22Rv1 (cell line): ENCODE measurements at regions not wholly inside any gene's neighbourhood (a gene's known extent, or its start where the extent isn't known, plus 50 kb on each side); places are given as distances from the start of the nearest gene placed in this dataset.
"Not testable (repeated sequence)": the region's sequence is repeated elsewhere in the genome, so short reads cannot be mapped to it uniquely, and the experiment has no call there.

Experiments
- H3K27ac ChIP-seq: fragments of 450-650 bp; 2 replicates; pipeline ENCODE4 v1.5.1; 2017
- ZFX ChIP-seq: fragments of 450-650 bp; IDR thresholded peaks from 2 replicates; pipeline ENCODE4 v1.6.1; 2017; ENCODE audit warnings: antibody characterized with exemption, borderline replicate concordance
- TF ChIP-seq, protein P1 (sequence below): fragments of 450-650 bp; IDR thresholded peaks from 2 replicates; pipeline ENCODE4 v1.5.1; 2017; ENCODE audit warnings: mild to moderate bottlenecking

DNA sequence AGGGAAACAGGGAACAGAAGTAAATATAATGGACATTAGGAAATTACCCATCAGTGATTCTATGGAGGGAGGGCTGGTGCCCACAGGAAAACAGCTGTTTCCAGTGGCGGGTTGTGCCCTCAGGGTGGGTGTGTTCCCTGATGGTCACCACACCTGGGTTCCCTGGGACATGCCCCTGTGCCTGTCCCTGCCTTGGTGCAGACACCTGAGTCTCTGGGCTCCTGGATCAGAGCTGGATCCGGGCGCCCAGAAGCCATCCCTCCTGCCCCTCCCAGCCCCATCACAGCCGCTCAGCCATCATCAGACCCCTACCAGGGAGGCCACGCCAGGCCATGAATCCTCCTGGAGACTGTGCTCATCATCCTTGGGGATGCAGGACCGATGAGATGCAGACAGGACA is 307.2 kb upstream of the SFSWAP start:
- no peak for TF ChIP-seq ZFX
- no peak overlapping the region for H3K27ac ChIP-seq

DNA sequence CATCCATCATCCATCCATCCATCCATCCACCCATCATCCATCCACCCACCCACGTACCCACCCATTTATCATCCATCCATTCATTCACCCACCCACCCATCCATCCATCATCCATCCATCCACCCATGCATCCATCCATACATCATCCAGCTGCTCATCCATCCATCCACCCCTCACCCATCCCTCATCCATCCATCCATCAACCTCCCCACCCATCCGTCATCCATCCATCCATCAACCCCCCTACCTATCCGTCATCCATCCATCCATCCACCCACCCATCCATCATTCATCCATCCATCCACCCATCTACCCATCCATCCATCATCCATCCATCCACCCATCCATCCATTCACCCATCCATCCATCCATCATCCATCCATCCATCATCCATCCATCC is 306.2 kb upstream of the SFSWAP start:
- TF ChIP-seq, protein P1, sequence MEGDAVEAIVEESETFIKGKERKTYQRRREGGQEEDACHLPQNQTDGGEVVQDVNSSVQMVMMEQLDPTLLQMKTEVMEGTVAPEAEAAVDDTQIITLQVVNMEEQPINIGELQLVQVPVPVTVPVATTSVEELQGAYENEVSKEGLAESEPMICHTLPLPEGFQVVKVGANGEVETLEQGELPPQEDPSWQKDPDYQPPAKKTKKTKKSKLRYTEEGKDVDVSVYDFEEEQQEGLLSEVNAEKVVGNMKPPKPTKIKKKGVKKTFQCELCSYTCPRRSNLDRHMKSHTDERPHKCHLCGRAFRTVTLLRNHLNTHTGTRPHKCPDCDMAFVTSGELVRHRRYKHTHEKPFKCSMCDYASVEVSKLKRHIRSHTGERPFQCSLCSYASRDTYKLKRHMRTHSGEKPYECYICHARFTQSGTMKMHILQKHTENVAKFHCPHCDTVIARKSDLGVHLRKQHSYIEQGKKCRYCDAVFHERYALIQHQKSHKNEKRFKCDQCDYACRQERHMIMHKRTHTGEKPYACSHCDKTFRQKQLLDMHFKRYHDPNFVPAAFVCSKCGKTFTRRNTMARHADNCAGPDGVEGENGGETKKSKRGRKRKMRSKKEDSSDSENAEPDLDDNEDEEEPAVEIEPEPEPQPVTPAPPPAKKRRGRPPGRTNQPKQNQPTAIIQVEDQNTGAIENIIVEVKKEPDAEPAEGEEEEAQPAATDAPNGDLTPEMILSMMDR, result no peak
- no peak for TF ChIP-seq ZFX
- H3K27ac ChIP-seq, result no peak overlapping the region

DNA sequence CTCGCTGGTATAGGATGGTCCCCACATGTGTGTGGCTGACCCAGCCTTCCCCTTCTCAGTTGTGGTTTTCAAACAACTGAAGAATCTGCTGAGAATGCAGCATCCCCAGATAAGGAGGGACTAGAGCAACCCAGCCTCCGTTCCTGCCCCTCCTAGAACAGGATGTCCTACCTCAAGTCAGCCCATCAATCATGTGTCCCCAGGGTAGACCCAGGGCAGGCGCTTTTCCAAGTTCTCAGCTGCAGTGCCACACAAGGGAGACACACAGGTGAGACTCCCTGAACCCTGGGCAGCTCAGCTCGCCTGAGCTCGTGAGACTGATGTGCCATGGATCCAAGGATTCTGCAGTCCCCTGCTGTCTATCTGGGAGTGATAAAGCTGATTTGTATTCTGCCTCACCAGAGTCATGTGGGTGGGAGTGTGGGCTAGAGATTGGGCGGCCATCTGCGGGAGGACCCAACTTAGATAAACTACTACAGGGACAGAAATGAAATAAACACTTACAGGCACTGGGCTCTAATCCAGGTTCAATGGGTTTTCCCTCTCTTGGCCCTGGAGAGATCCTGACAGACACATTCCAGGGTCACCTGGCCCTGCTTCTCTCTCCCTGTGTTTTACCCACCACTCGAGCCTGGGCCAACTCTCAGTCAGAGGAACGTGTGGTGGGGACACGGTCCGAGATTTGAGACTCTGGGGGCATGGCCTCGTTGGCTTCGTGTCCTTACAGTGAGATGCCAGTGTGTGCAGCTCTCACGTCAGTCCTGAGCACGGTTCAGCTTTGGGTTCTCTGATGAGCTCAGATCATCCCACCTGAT is 303.5 kb upstream of the SFSWAP start:
- TF ChIP-seq, protein P1, result no peak
- no peak for TF ChIP-seq ZFX
- no peak overlapping the region for H3K27ac ChIP-seq

DNA sequence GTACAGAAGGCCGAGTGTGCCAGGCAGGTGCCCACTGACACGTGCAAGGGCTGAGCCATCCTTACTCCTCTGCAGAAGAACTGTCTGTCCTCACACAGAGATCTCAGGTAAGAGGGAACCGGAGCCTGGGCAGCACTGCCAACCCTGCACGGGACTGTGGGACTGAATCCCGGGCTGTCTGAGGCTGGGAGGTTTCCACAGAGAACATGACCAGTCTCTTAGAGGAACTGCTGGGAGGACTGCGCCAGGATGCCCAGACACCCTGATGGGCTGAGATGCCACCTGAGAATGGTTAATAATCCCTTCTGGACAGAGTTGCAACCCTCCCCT is 302.9 kb upstream of the SFSWAP start:
- H3K27ac ChIP-seq, result no peak overlapping the region
- no peak for TF ChIP-seq ZFX
- TF ChIP-seq, protein P1, result no peak

DNA sequence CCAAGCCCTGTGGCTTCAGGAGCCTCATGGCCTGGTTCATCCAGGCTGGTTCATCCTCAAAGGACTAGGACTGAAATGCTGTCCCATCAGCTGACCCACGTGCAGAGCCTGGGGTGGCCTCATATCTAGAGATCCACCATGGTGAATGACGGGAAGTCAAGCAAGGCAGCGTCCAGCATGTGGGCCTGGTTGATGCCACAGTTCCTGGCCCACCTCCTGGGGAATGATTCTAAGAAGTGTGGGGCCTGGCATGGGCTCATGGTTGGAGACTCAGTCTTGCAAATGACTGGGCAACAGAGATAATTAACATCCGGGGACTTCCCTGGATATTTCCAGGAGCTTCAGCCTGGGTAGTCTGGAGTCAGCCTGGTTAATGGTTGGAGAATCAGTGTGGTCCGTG is 302.4 kb upstream of the SFSWAP start:
- no peak overlapping the region for H3K27ac ChIP-seq
- TF ChIP-seq, protein P1, result no peak
- no peak for TF ChIP-seq ZFX

DNA sequence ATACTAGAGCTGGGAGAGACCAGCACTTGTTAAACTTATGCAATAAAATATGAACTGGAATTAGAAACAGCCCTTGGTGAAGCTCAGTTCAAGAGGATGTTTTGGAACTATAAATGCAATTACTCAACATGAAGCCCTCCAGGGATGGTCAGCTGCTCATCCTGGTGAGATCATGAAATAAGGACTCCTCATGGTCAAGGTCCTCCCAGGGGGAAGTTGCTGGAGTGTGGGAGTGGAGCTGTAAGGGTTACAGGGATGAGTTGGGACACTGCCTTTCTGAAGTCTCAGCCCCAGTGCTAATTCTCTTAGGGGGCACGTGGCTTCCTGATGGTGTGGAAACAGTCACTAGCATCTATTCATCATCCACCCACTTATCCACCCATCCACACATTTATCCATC is 301.7 kb upstream of the SFSWAP start:
- H3K27ac ChIP-seq, result no peak overlapping the region
- TF ChIP-seq ZFX, result no peak
- TF ChIP-seq, protein P1, result no peak

DNA sequence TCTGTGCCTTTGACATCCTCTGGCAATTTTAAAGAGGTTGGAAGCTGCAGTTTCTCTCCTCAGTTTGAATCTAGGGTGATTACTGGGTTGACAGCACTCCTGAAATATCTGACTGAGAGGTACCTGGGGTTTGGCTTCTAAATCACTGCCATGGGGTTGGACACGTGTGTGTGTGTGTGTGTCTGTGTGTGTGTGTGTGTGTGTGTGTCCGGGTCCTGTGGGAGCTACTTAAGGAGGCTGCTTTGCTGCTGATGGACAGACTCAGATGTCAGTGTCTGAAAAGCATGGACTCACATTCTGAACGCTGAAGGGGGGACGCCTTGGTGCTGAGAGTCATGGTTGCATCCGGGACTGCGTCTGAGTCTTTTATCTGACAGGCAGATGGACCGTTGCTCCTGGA is 299.1 kb upstream of the SFSWAP start:
- not testable (repeated sequence) for H3K27ac ChIP-seq

DNA sequence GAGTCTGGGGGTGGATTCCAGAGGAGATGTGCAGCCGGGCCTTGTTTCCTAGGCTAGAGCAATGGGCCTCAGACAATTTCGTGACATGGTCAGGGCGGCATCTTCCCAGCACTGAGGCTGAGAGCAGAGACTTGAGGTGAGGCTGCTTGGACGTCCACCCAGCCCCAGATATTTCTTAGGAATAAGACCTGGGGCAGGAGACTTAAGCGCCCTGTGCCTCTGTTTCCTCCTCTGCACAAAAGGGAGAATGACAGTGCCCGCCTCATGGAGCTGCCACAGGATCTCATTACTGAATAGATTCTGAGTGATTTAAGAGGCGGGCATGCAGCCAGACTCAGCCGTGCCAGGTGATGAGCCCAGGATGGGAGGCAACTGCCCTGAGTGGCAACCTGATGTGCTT is 297.9 kb upstream of the SFSWAP start:
- H3K27ac ChIP-seq, result no peak overlapping the region
- TF ChIP-seq, protein P1, result no peak
- no peak for TF ChIP-seq ZFX
